ENCODE measurements at regions not wholly inside any gene's neighbourhood (a gene's known extent, or its start where the extent isn't known, plus 50 kb on each side); places are given as distances from the start of the nearest gene placed in this dataset.

DNA sequence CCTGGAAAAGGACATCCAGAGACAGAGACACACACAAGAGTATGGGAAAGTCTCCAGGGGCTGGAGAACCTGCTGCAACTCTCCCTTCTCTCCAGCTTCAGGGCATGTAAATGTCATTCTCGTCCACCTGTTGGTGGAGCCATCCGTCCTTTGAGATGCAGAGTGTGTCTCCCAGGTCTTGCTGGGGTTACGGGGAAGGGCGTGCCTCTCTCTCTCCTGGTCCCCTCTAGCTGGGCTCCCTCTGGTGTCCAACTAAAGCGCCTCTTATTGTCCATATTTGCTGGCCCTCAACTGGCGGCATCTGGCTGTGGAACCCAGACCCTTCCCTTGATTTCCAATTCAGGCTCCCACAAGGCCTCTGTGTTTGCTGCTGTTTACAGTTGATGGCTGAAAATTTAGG is 244.1 kb downstream of the BMP7 start:
- no peak for DNase-seq (ENCODE audit: low spot score)
- Histone ChIP-seq H3K4me1 (ENCODE audit: insufficient read depth) (no peaks in the 10 kb centered on the region), H3K9me2 (replicated peaks; ENCODE audit: insufficient read depth) (no peaks in the 10 kb centered on the region), H2AFZ (no peak overlapping the region), H3K36me3 (replicated peaks; ENCODE audit: insufficient read depth, low read depth) (no peaks in the 10 kb centered on the region), H3K79me2 (no peaks in the 10 kb centered on the region), H4K20me1 (ENCODE audit: insufficient read depth, poor library complexity, severe bottlenecking) (no peaks in the 10 kb centered on the region), H3K4me2 (no peak overlapping the region), H3K27ac (no peak overlapping the region), H3K27me3 (peaks cover 14% of the 10 kb centered on the region), H3K4me3 (no peak overlapping the region), H3K9me3 (ENCODE audit: low read depth) (no peaks in the 10 kb centered on the region)
- no peak for TF ChIP-seq EZH2 (IDR thresholded peaks at IDR 0.05; ENCODE audit: borderline replicate concordance)
- TF ChIP-seq, protein P1, sequence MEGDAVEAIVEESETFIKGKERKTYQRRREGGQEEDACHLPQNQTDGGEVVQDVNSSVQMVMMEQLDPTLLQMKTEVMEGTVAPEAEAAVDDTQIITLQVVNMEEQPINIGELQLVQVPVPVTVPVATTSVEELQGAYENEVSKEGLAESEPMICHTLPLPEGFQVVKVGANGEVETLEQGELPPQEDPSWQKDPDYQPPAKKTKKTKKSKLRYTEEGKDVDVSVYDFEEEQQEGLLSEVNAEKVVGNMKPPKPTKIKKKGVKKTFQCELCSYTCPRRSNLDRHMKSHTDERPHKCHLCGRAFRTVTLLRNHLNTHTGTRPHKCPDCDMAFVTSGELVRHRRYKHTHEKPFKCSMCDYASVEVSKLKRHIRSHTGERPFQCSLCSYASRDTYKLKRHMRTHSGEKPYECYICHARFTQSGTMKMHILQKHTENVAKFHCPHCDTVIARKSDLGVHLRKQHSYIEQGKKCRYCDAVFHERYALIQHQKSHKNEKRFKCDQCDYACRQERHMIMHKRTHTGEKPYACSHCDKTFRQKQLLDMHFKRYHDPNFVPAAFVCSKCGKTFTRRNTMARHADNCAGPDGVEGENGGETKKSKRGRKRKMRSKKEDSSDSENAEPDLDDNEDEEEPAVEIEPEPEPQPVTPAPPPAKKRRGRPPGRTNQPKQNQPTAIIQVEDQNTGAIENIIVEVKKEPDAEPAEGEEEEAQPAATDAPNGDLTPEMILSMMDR (IDR thresholded peaks at IDR 0.05; ENCODE audit: poor library complexity): no peak
- TF ChIP-seq EZH2phosphoT487 (IDR thresholded peaks at IDR 0.05; ENCODE audit: low read depth, severe bottlenecking, unreplicated experiment): no peak
- 51% methylated on average over 6 of the region's 6 CpGs for WGBS (ENCODE audit: low lambda C conversion rate, missing lambda C conversion rate)

DNA sequence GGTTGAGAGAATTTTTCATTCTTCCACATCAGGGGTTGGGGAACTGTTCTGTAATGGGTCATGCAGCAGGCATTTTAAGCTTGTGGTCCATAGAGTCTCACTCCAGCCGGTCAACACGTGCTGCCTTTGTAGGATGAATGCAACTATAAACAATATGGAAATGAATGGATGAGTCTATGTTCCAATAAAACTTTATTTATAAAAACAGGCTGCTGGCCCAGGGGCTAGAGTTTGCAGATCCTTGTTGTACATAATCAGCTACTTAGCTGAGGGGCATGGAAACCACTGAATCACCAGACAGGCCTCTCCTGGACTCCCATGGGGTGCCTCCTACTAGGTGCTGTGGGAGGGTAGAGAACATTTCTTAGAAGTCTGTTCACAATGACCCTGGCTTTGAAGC is 243.4 kb downstream of the BMP7 start:
- no peak overlapping the region for H2AFZ ChIP-seq
- DNase-seq (ENCODE audit: low spot score): no peak
- no peak for TF ChIP-seq EZH2phosphoT487 (IDR thresholded peaks at IDR 0.05; ENCODE audit: low read depth, severe bottlenecking, unreplicated experiment)
- no peak for TF ChIP-seq EZH2 (IDR thresholded peaks at IDR 0.05; ENCODE audit: borderline replicate concordance)
- TF ChIP-seq, protein P1 (IDR thresholded peaks at IDR 0.05; ENCODE audit: poor library complexity): no peak
- no peaks in the 10 kb centered on the region for H3K36me3 ChIP-seq (replicated peaks; ENCODE audit: insufficient read depth, low read depth)
- no peaks in the 10 kb centered on the region for H3K9me3 ChIP-seq (ENCODE audit: low read depth)
- H3K4me1 ChIP-seq (ENCODE audit: insufficient read depth): no peaks in the 10 kb centered on the region
- H4K20me1 ChIP-seq (ENCODE audit: insufficient read depth, poor library complexity, severe bottlenecking): no peaks in the 10 kb centered on the region
- no peak overlapping the region for H3K4me3 ChIP-seq
- WGBS (ENCODE audit: low lambda C conversion rate, missing lambda C conversion rate): 86% methylated on average over 2 of the region's 2 CpGs
- no peak overlapping the region for H3K27ac ChIP-seq
- peaks cover 8% of the 10 kb centered on the region for H3K27me3 ChIP-seq
- no peaks in the 10 kb centered on the region for H3K79me2 ChIP-seq
- no peaks in the 10 kb centered on the region for H3K9me2 ChIP-seq (replicated peaks; ENCODE audit: insufficient read depth)
- H3K4me2 ChIP-seq: no peak overlapping the region

DNA sequence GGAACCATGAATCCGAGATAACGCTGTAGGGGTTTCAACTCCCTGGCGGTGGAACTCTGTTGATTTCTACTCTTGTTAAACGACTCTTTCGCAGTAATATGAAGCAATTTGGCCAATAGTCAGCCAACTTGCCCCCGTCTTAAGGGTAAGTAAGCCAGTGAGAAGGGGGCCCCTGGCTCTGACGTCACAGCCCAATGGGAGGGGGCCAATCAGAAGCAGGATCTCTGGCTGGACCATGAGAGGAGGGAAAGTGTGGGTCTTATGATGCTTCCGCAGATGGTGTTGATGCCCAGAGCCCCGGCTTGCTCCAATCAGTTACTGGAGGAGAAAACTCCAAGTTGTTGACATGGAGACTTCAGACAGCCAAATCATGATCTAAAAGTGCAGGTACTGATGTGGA is 242.4 kb downstream of the BMP7 start:
- Histone ChIP-seq H3K79me2 (no peaks in the 10 kb centered on the region), H3K36me3 (replicated peaks; ENCODE audit: insufficient read depth, low read depth) (no peaks in the 10 kb centered on the region), H3K9me2 (replicated peaks; ENCODE audit: insufficient read depth) (no peaks in the 10 kb centered on the region), H2AFZ (no peak overlapping the region), H3K27ac (no peak overlapping the region), H4K20me1 (ENCODE audit: insufficient read depth, poor library complexity, severe bottlenecking) (no peaks in the 10 kb centered on the region), H3K9me3 (ENCODE audit: low read depth) (no peaks in the 10 kb centered on the region), H3K4me3 (no peak overlapping the region), H3K4me1 (ENCODE audit: insufficient read depth) (no peaks in the 10 kb centered on the region), H3K4me2 (no peak overlapping the region), H3K27me3 (peaks cover 8% of the 10 kb centered on the region)
- DNase-seq (ENCODE audit: low spot score): no peak
- WGBS (ENCODE audit: low lambda C conversion rate, missing lambda C conversion rate): 93% methylated on average over 9 of the region's 9 CpGs
- TF ChIP-seq, protein P1 (IDR thresholded peaks at IDR 0.05; ENCODE audit: poor library complexity): no peak
- TF ChIP-seq EZH2 (IDR thresholded peaks at IDR 0.05; ENCODE audit: borderline replicate concordance) (no peak), EZH2phosphoT487 (IDR thresholded peaks at IDR 0.05; ENCODE audit: low read depth, severe bottlenecking, unreplicated experiment) (no peak)

DNA sequence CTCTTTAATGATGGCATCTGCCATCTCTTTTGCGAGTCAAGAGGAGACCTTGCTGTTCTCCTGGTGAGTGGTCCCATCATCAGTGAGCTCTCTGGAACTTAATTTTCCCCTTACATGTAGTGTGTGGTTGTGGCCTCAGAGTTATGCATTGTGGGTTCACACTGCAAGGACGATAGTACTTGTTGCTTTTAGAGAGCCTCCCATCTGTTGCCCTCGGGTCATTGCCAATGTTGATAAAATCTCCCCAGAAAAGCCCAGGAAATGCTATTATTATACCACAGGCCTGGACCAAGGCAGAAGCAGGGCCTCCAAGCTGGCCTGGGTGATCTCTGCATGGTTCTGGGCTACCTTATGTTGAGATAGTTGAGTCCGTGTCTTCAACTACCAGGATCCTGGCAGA is 241.6 kb downstream of the BMP7 start:
- no peaks in the 10 kb centered on the region for H3K4me1 ChIP-seq (ENCODE audit: insufficient read depth)
- no peak overlapping the region for H3K4me3 ChIP-seq
- H3K9me2 ChIP-seq (replicated peaks; ENCODE audit: insufficient read depth): no peaks in the 10 kb centered on the region
- no peaks in the 10 kb centered on the region for H3K9me3 ChIP-seq (ENCODE audit: low read depth)
- no peak overlapping the region for H3K4me2 ChIP-seq
- H3K27me3 ChIP-seq: peaks cover 8% of the 10 kb centered on the region
- no peak overlapping the region for H3K27ac ChIP-seq
- no peaks in the 10 kb centered on the region for H4K20me1 ChIP-seq (ENCODE audit: insufficient read depth, poor library complexity, severe bottlenecking)
- H2AFZ ChIP-seq: no peak overlapping the region
- 87% methylated on average over 4 of the region's 4 CpGs for WGBS (ENCODE audit: low lambda C conversion rate, missing lambda C conversion rate)
- H3K79me2 ChIP-seq: no peaks in the 10 kb centered on the region
- no peak for TF ChIP-seq EZH2phosphoT487 (IDR thresholded peaks at IDR 0.05; ENCODE audit: low read depth, severe bottlenecking, unreplicated experiment)
- TF ChIP-seq, protein P1 (IDR thresholded peaks at IDR 0.05; ENCODE audit: poor library complexity): no peak
- TF ChIP-seq EZH2 (IDR thresholded peaks at IDR 0.05; ENCODE audit: borderline replicate concordance): no peak
- H3K36me3 ChIP-seq (replicated peaks; ENCODE audit: insufficient read depth, low read depth): no peaks in the 10 kb centered on the region
- DNase-seq (ENCODE audit: low spot score): no peak
